Nephron (organoid): ENCODE measurements at regions not wholly inside any gene's neighbourhood (a gene's known extent, or its start where the extent isn't known, plus 50 kb on each side); places are given as distances from the start of the nearest gene placed in this dataset.

Experiments
- H3K27ac Mint-ChIP-seq, 3 experiments: 2 replicates each; pipeline ENCODE4 v1.8.0; 2020; ENCODE audit warnings: mixed read lengths in 3 of 3, mild to moderate bottlenecking in 2 of 3, moderate library complexity in 1 of 3
- H3K27me3 Mint-ChIP-seq: 2 replicates; pipeline ENCODE4 v1.8.0; 2021; ENCODE audit warnings: low read depth, mild to moderate bottlenecking, moderate library complexity, mixed read lengths
- H3K36me3 Mint-ChIP-seq: 2 replicates; pipeline ENCODE4 v1.8.0; 2020; ENCODE audit warnings: low read depth, mixed read lengths
- H3K4me1 Mint-ChIP-seq: 2 replicates; pipeline ENCODE4 v1.8.0; 2020; ENCODE audit warnings: mixed read lengths
- H3K4me3 Mint-ChIP-seq, 3 experiments: 2 replicates each; pipeline ENCODE4 v1.8.0; 2020; ENCODE audit warnings: mild to moderate bottlenecking in 3 of 3, mixed read lengths in 3 of 3, moderate library complexity in 2 of 3
- H3K9me3 Mint-ChIP-seq: 2 replicates; pipeline ENCODE4 v1.8.0; 2020; ENCODE audit warnings: mixed read lengths
- CTCF ChIP-seq, 3 experiments: fragments of 200-600 bp; sonication (generic); IDR thresholded peaks; one replicate each; pipeline ENCODE4 v1.5.0; 2021; ENCODE audit warnings: antibody characterized with exemption in 3 of 3; ENCODE audit not compliant: unreplicated experiment in 3 of 3

- Mint-ChIP-seq H3K4me3 (no peak overlapping the region), H3K36me3 (no peaks in the 10 kb centered on the region)
Observed at GRCh38 chrX:113370006-113370405, 529.4 kb upstream of the AMOT start.

GRCh38 chrX:113369056-113369455 is 528.4 kb upstream of the AMOT start:
- Mint-ChIP-seq H3K9me3 (peaks cover 10% of the 10 kb centered on the region), H3K27me3 (no peaks in the 10 kb centered on the region), H3K27ac (no peak overlapping the region), H3K36me3 (no peaks in the 10 kb centered on the region), H3K4me3 (no peak overlapping the region), H3K4me1 (no peaks in the 10 kb centered on the region)
- TF ChIP-seq CTCF (IDR thresholded peaks at IDR 0.05; ENCODE audit: unreplicated experiment in 3 of 3) = no peak

More at GRCh38 chrX:113370006-113370405, 529.4 kb upstream of the AMOT start:
- Mint-ChIP-seq H3K4me1 (no peaks in the 10 kb centered on the region), H3K27me3 (no peaks in the 10 kb centered on the region), H3K9me3 (peaks cover 3% of the 10 kb centered on the region), H3K27ac (no peak overlapping the region)
- no peak for TF ChIP-seq CTCF (IDR thresholded peaks at IDR 0.05; ENCODE audit: unreplicated experiment in 3 of 3)

GRCh38 chrX:113353134-113353533 is 512.5 kb upstream of the AMOT start:
- no peaks in the 10 kb centered on the region for H3K4me1 Mint-ChIP-seq
- no peaks in the 10 kb centered on the region for H3K27me3 Mint-ChIP-seq
- H3K4me3 Mint-ChIP-seq = no peak overlapping the region
- no peak overlapping the region for H3K27ac Mint-ChIP-seq
- H3K36me3 Mint-ChIP-seq = no peaks in the 10 kb centered on the region
- no peaks in the 10 kb centered on the region for H3K9me3 Mint-ChIP-seq
- TF ChIP-seq CTCF (IDR thresholded peaks at IDR 0.05; ENCODE audit: unreplicated experiment in 3 of 3) = no peak

GRCh38 chrX:113330416-113330815 is 489.8 kb upstream of the AMOT start:
- Mint-ChIP-seq H3K9me3 (peaks cover 3% of the 10 kb centered on the region), H3K36me3 (no peaks in the 10 kb centered on the region), H3K4me3 (no peak overlapping the region), H3K27ac (no peak overlapping the region), H3K4me1 (no peaks in the 10 kb centered on the region), H3K27me3 (no peaks in the 10 kb centered on the region)
- TF ChIP-seq CTCF (IDR thresholded peaks at IDR 0.05; ENCODE audit: unreplicated experiment in 3 of 3) = no peak

- Mint-ChIP-seq H3K4me1 (no peaks in the 10 kb centered on the region), H3K4me3 (no peak overlapping the region), H3K36me3 (no peaks in the 10 kb centered on the region), H3K27ac (no peak overlapping the region), H3K27me3 (no peaks in the 10 kb centered on the region), H3K9me3 (no peaks in the 10 kb centered on the region)
- TF ChIP-seq CTCF (IDR thresholded peaks at IDR 0.05; ENCODE audit: unreplicated experiment in 3 of 3) = no peak
Observed at GRCh38 chrX:113315927-113316326, 475.3 kb upstream of the AMOT start.

- H3K27me3 Mint-ChIP-seq = no peaks in the 10 kb centered on the region
- H3K9me3 Mint-ChIP-seq = peaks cover 1% of the 10 kb centered on the region
- no peak overlapping the region for H3K27ac Mint-ChIP-seq
- H3K36me3 Mint-ChIP-seq = no peaks in the 10 kb centered on the region
- H3K4me3 Mint-ChIP-seq = no peak overlapping the region
- TF ChIP-seq CTCF (IDR thresholded peaks at IDR 0.05; ENCODE audit: unreplicated experiment in 3 of 3) = no peak
- no peaks in the 10 kb centered on the region for H3K4me1 Mint-ChIP-seq
Observed at GRCh38 chrX:113305496-113305895, 464.9 kb upstream of the AMOT start.
